Bronchial epithelial cell (primary cell): ENCODE measurements at regions not wholly inside any gene's neighbourhood (a gene's known extent, or its start where the extent isn't known, plus 50 kb on each side); places are given as distances from the start of the nearest gene placed in this dataset.

Experiments used
- DNase-seq: peaks from one replicate; pipeline ENCODE4 v3.0.0-alpha.2; 2010; ENCODE audit warnings: low read depth
- FAIRE-seq: peaks from 2 replicates; lab custom pipeline; 2011; peaks lifted over from hg19 to GRCh38; lab: Jason Lieb, UNC
- H3K27me3 ChIP-seq: 2 replicates; pipeline ENCODE4 v1.5.1; 2011; ENCODE audit warnings: low read length; ENCODE audit not compliant: control insufficient read depth, insufficient read depth
- H3K36me3 ChIP-seq: 2 replicates; pipeline ENCODE4 v1.5.1; 2011; ENCODE audit warnings: low read length; ENCODE audit not compliant: control insufficient read depth, insufficient read depth
- H3K4me3 ChIP-seq: 2 replicates; pipeline ENCODE4 v1.5.1; 2011; ENCODE audit warnings: mild to moderate bottlenecking, low read depth, low read length, control low read depth
- CTCF ChIP-seq: IDR thresholded peaks from 2 replicates; pipeline ENCODE4 v1.5.1; 2011; ENCODE audit warnings: mild to moderate bottlenecking, moderate library complexity, low read length, control low read depth, inconsistent platforms; ENCODE audit not compliant: insufficient read depth, severe bottlenecking

- FAIRE-seq (no peak), DNase-seq (no peak)
- TF ChIP-seq CTCF = no peak
- no peaks in the 10 kb centered on the region for H3K27me3 ChIP-seq
- no peaks in the 10 kb centered on the region for H3K36me3 ChIP-seq
- H3K4me3 ChIP-seq = no peak overlapping the region
Observed at GRCh38 chr6:163897669-163898068, 483.2 kb downstream of the QKI start.

- Histone ChIP-seq H3K27me3 (no peaks in the 10 kb centered on the region), H3K36me3 (no peaks in the 10 kb centered on the region), H3K4me3 (no peak overlapping the region)
- no peak for TF ChIP-seq CTCF
- no peak for FAIRE-seq
- DNase-seq = no peak
Observed at GRCh38 chr6:163897030-163897429, 482.5 kb downstream of the QKI start.

GRCh38 chr6:163895162-163895561, 480.6 kb downstream of the QKI start:
- FAIRE-seq (no peak), DNase-seq (no peak)
- no peak for TF ChIP-seq CTCF
- no peaks in the 10 kb centered on the region for H3K27me3 ChIP-seq
- H3K4me3 ChIP-seq = no peak overlapping the region
- no peaks in the 10 kb centered on the region for H3K36me3 ChIP-seq

GRCh38 chr6:163893609-163894189, 479.2 kb downstream of the QKI start:
- no peak for TF ChIP-seq CTCF
- Histone ChIP-seq H3K36me3 (no peaks in the 10 kb centered on the region), H3K4me3 (no peak overlapping the region), H3K27me3 (no peaks in the 10 kb centered on the region)
- FAIRE-seq (no peak), DNase-seq (no peak)

- DNase-seq (no peak), FAIRE-seq (no peak)
- Histone ChIP-seq H3K4me3 (no peak overlapping the region), H3K27me3 (no peaks in the 10 kb centered on the region), H3K36me3 (no peaks in the 10 kb centered on the region)
- TF ChIP-seq CTCF = no peak
Observed at GRCh38 chr6:163892824-163893561, 478.5 kb downstream of the QKI start.
